Omental fat pad (tissue), 3 donors: ENCODE measurements at regions not wholly inside any gene's neighbourhood (a gene's known extent, or its start where the extent isn't known, plus 50 kb on each side); places are given as distances from the start of the nearest gene placed in this dataset.

ENCODE experiments used
- ATAC-seq: fragments of 150-250 bp; one replicate; pipeline ENCODE4 v1.9.1; 2016; ENCODE audit warnings: mild to moderate bottlenecking, moderate library complexity; ENCODE audit not compliant: low FRiP score
- DNase-seq: peaks from one replicate; pipeline ENCODE4 v3.0.0-alpha.2; 2019; ENCODE audit warnings: low spot score
- TF ChIP-seq, protein P1 (sequence below), 3 donors: fragments of 450-650 bp; IDR thresholded peaks; one replicate each; pipeline ENCODE4 v1.5.1; 2016 to 2017; ENCODE audit warnings: antibody characterized with exemption in 3 of 3, mild to moderate bottlenecking in 3 of 3, moderate library complexity in 2 of 3

DNA sequence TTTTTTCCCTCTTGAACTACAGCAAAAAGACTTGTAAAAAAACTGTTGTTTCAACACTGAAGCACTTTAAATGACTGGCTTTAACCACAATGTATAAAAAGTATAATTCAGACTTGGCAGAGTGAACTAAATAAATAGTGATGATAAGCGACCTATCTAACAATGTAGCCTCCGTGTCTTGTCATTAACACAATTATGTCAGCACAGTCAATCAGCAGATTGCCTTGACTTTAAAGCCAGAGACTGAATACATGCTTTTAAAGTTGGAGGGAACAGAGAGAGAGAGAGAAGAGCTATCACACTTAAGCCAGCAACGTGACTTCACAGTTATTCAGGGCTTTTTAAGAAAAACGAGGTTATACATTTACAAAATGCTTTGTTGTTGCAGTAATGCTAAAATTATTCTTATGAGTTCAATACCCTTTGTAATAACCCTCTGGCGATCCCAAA, 378.1 kb downstream of the LMO4 start:
- ATAC-seq = no peak
- TF ChIP-seq, protein P1, sequence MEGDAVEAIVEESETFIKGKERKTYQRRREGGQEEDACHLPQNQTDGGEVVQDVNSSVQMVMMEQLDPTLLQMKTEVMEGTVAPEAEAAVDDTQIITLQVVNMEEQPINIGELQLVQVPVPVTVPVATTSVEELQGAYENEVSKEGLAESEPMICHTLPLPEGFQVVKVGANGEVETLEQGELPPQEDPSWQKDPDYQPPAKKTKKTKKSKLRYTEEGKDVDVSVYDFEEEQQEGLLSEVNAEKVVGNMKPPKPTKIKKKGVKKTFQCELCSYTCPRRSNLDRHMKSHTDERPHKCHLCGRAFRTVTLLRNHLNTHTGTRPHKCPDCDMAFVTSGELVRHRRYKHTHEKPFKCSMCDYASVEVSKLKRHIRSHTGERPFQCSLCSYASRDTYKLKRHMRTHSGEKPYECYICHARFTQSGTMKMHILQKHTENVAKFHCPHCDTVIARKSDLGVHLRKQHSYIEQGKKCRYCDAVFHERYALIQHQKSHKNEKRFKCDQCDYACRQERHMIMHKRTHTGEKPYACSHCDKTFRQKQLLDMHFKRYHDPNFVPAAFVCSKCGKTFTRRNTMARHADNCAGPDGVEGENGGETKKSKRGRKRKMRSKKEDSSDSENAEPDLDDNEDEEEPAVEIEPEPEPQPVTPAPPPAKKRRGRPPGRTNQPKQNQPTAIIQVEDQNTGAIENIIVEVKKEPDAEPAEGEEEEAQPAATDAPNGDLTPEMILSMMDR (IDR thresholded peaks at IDR 0.05) = no peak

DNA sequence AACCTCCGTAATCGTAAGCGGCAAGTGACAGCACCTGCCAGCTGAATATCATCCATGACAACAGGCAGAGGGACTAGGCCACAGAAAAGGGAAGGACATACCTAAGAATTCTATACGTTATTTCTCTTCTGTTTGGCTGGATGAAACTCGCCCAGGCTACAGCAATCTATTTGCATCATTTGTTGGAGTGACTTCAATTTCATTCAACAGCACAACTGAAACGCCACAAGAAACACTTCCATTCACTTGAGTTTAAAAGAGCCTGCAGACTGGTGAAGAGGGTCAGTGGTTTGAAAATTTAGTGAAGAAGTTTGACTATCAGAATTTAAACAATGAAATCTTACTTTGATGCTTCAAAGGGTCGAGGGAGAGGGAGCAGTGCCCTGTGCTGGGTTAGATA, 378.7 kb downstream of the LMO4 start:
- TF ChIP-seq, protein P1 (IDR thresholded peaks at IDR 0.05) = no peak
- DNase-seq = no peak
- ATAC-seq = no peak

More for the DNA sequence above, 378.1 kb downstream of the LMO4 start:
- DNase-seq = no peak

DNA sequence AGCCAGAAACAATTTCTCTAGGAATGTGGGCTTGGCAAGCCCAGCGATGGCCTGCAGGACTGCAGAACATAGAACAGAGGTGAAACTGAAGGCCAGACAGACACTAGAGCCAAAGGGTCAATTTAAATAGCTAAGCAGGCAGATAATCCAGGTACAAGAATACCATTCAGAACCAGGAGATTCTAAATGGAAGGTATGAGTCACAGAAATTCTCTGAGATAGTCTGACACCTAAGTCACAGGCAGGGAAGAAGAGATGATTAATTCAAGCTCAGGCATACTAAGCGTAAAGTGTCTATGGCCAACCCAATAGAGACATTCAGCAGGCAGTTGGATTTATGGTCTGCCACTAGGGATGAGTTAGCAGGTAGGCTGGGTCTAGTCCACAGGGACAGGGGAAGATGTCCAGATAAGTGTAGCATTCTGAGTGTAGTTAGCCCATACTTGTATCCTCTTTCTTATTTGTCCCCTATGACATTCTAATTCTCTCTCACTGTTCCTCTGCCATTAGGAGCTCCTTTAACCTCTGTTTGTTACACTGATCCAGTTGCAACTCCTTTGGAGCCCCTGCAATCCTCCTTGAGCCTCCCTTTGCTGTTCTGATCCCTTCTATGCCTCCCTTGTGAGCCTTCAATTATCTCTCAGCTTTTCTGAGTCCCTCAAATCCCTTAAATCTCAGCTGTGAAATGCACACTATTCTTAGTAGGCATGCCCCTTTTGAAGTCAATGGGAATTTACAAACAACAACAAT, 383.8 kb downstream of the LMO4 start:
- TF ChIP-seq, protein P1 (IDR thresholded peaks at IDR 0.05) = no peak
- peak; percentile 71 for ATAC-seq

DNA sequence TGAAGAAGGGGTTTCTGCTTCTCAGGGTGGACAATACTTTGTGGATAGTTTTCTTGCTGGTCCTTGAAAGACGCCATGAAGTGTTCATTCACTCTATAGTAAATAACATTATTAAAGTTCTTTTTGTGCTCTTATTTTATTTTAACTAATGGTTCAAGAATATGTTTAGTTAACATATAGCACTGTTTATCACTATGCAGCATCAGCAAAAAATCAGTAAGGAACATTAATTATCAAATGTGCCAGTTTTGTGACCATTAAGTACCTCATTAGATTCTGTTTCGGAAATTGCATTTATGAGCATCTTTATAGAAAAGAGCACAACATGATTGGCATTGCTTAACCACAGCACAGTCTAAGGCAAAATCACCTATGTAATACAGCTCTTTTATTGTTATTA, 385.6 kb downstream of the LMO4 start:
- TF ChIP-seq, protein P1 (IDR thresholded peaks at IDR 0.05) = no peak
- ATAC-seq (no peak), DNase-seq (no peak)

More for the DNA sequence above, 383.8 kb downstream of the LMO4 start:
- DNase-seq = no peak

DNA sequence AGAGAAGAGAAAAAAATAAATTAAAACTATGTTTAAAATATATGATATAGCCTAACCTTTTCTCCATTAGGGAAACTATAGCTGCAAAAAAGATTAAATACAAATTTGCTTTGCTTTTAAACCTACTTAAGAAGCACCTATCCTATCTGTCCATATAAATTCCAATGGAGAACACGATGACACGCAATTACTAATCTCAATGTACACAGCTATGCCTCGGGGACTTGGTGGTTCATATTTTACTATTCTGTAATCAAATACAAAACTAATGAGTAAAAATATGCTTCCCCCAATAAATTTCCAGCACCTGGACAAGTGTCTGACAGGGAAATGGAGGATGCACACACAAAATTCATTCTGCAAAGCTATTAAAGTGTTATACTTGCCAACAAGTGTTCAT, 386.4 kb downstream of the LMO4 start:
- ATAC-seq (no peak), DNase-seq (no peak)
- TF ChIP-seq, protein P1 (IDR thresholded peaks at IDR 0.05) = no peak

DNA sequence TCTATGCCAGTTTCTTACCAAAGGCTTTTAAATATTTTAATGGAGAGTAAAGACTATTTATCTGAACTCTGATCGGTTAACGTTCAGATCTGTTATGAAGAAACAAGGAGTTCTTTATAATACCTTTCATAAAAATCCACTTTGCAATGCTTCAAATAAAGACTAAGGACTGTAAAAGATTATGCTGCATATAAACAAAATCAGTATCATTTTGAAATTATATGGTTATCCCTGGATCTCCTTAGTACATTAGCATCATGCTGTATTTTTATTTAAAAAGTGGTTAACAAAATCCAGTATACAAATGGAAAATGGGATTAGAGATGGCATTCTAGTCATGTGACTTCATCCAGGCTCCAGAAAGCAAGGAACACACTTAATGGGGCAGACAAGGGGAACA, 386.8 kb downstream of the LMO4 start:
- TF ChIP-seq, protein P1 (IDR thresholded peaks at IDR 0.05) = no peak
- DNase-seq (no peak), ATAC-seq (no peak)

DNA sequence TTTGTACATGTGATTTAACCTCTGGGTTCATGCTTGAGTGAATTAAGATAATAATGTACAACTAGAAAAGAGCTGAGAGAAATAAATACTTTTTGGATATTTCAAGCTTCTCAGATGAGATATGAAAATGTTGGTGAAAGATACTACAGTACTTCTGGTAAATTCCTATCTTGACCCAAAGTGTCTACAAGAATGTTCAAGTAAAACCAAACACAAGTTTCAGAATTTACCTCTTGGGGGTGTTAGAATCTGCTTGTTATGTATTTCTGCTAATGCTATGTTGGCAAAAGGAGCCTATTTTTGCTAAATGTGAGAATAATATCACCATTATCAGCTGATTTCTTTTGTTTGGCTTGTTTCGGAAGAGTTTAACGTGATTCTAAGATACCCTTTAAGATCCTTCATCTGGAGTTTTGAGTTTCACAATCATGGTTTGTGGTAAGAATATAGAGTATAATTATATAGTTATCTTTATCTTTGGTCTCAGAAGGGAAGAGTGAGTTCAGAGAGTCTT, 388.5 kb downstream of the LMO4 start:
- TF ChIP-seq, protein P1 (IDR thresholded peaks at IDR 0.05) = no peak
- DNase-seq (no peak), ATAC-seq (no peak)
